22Rv1 (cell line): ENCODE measurements at regions not wholly inside any gene's neighbourhood (a gene's known extent, or its start where the extent isn't known, plus 50 kb on each side); places are given as distances from the start of the nearest gene placed in this dataset.

ENCODE experiments used
- H3K27ac ChIP-seq: fragments of 450-650 bp; 2 replicates; pipeline ENCODE4 v1.5.1; 2017
- CTCF ChIP-seq: fragments of 450-650 bp; IDR thresholded peaks from 2 replicates; pipeline ENCODE4 v1.5.1; 2017; ENCODE audit warnings: mild to moderate bottlenecking
- ZFX ChIP-seq: fragments of 450-650 bp; IDR thresholded peaks from 2 replicates; pipeline ENCODE4 v1.6.1; 2017; ENCODE audit warnings: antibody characterized with exemption, borderline replicate concordance

GRCh38 chr7:84412161-84412969 is 217.8 kb upstream of the SEMA3A start:
- no peak for TF ChIP-seq CTCF
- TF ChIP-seq ZFX: no peak
- H3K27ac ChIP-seq: no peak overlapping the region

- H3K27ac ChIP-seq: no peak overlapping the region
- no peak for TF ChIP-seq CTCF
- TF ChIP-seq ZFX: no peak
Measured at GRCh38 chr7:84399661-84400060, 205.1 kb upstream of the SEMA3A start.

- H3K27ac ChIP-seq: no peak overlapping the region
- no peak for TF ChIP-seq CTCF
- no peak for TF ChIP-seq ZFX
Measured at GRCh38 chr7:84394219-84394618, 199.6 kb upstream of the SEMA3A start.

- no peak for TF ChIP-seq CTCF
- TF ChIP-seq ZFX: no peak
- H3K27ac ChIP-seq: no peak overlapping the region
Measured at GRCh38 chr7:84393786-84394185, 199.2 kb upstream of the SEMA3A start.

GRCh38 chr7:84390845-84391244 is 196.3 kb upstream of the SEMA3A start:
- no peak overlapping the region for H3K27ac ChIP-seq
- TF ChIP-seq CTCF: no peak
- TF ChIP-seq ZFX: no peak

- H3K27ac ChIP-seq: no peak overlapping the region
Measured at GRCh38 chr7:84389242-84389641, 194.7 kb upstream of the SEMA3A start.

More at GRCh38 chr7:84389242-84389641, 194.7 kb upstream of the SEMA3A start:
- TF ChIP-seq ZFX (no peak), CTCF (no peak)
